NCI-H1105 treated with DMSO at 0.1 percent for 48 hours (cell line): ENCODE measurements at regions not wholly inside any gene's neighbourhood (a gene's known extent, or its start where the extent isn't known, plus 50 kb on each side); places are given as distances from the start of the nearest gene placed in this dataset.
"Not testable (repeated sequence)": the region's sequence is repeated elsewhere in the genome, so short reads cannot be mapped to it uniquely, and the experiment has no call there.

ENCODE experiments used
- DNase-seq: peaks from one replicate; lab custom pipeline; 2025; lab: John Stamatoyannopoulos, UW

GRCh38 chr7:49669285-49669684, 104.2 kb upstream of the VWC2 start:
- DNase-seq, result no peak

- DNase-seq, result no peak
Measured at GRCh38 chr7:49669692-49670260, 103.7 kb upstream of the VWC2 start.

GRCh38 chr7:49670991-49671390, 102.4 kb upstream of the VWC2 start:
- DNase-seq, result no peak

GRCh38 chr7:49692516-49692915, 80.9 kb upstream of the VWC2 start:
- DNase-seq, result no peak

GRCh38 chr7:49695971-49696370, 77.5 kb upstream of the VWC2 start:
- no peak for DNase-seq

GRCh38 chr7:49700841-49701240, 72.6 kb upstream of the VWC2 start:
- DNase-seq, result no peak

- no peak for DNase-seq
Measured at GRCh38 chr7:49702099-49702498, 71.3 kb upstream of the VWC2 start.

GRCh38 chr7:49703337-49703736, 70.1 kb upstream of the VWC2 start:
- DNase-seq, result no peak

- DNase-seq, result no peak
Measured at GRCh38 chr7:49703881-49704280, 69.6 kb upstream of the VWC2 start.

GRCh38 chr7:49706106-49706505, 67.3 kb upstream of the VWC2 start:
- no peak for DNase-seq

- no peak for DNase-seq
Measured at GRCh38 chr7:49707891-49708290, 65.5 kb upstream of the VWC2 start.

GRCh38 chr7:49708590-49708989, 64.8 kb upstream of the VWC2 start:
- no peak for DNase-seq

- not testable (repeated sequence) for DNase-seq
Measured at GRCh38 chr7:49711072-49711723, 62.2 kb upstream of the VWC2 start.

- DNase-seq, result no peak
Measured at GRCh38 chr7:49714182-49714581, 59.3 kb upstream of the VWC2 start.

- DNase-seq, result no peak
Measured at GRCh38 chr7:49715486-49715885, 58.0 kb upstream of the VWC2 start.

- no peak for DNase-seq
Measured at GRCh38 chr7:49717547-49717946, 55.9 kb upstream of the VWC2 start.

- DNase-seq, result no peak
Measured at GRCh38 chr7:49718760-49719159, 54.7 kb upstream of the VWC2 start.

GRCh38 chr7:49721441-49721840, 52.0 kb upstream of the VWC2 start:
- no peak for DNase-seq
